K562 (cell line): ENCODE measurements at regions not wholly inside any gene's neighbourhood (a gene's known extent, or its start where the extent isn't known, plus 50 kb on each side); places are given as distances from the start of the nearest gene placed in this dataset.
A peak's percentile ranks its signal among the peaks of the same experiment; 100 is the strongest.

Source experiments
- CBFA2T2 ChIP-seq: fragments of 450-650 bp; conservative IDR thresholded peaks from 2 replicates; pipeline ENCODE4 v1.6.1; 2017; ENCODE audit warnings: mild to moderate bottlenecking
- CHD2 ChIP-seq: IDR thresholded peaks from 2 replicates; pipeline ENCODE4 v1.6.1; 2011; ENCODE audit warnings: low read depth, low read length
- CSDE1 ChIP-seq, 2 experiments: fragments of 450-650 bp; IDR thresholded peaks; 2 replicates each; pipeline ENCODE4 v1.6.1; 2016; ENCODE audit warnings: mild to moderate bottlenecking in 1 of 2
- EHMT2 ChIP-seq: fragments of 450-650 bp; IDR thresholded peaks from 2 replicates; pipeline ENCODE4 v1.6.1; 2018; ENCODE audit warnings: antibody characterized with exemption
- GATAD2A ChIP-seq: fragments of 450-650 bp; IDR thresholded peaks from 2 replicates; pipeline ENCODE4 v1.6.1; 2017
- HMGN3 ChIP-seq: IDR thresholded peaks from 2 replicates; pipeline ENCODE4 v1.6.1; 2011; ENCODE audit warnings: borderline replicate concordance, low read depth, mild to moderate bottlenecking, mixed read lengths, low read length; ENCODE audit not compliant: insufficient read length; ENCODE audit errors: extremely low read depth
- JUND ChIP-seq, 2 experiments: IDR thresholded peaks; 2 replicates in 1 of 2; 3 replicates in 1 of 2; pipeline ENCODE4 v1.6.1; 2011; ENCODE audit warnings: borderline replicate concordance in 2 of 2, low read depth in 2 of 2, low read length in 2 of 2, improper control_type of control experiment in 1 of 2, missing biosample characterization in 1 of 2, missing genetic modification characterization in 1 of 2, missing genetic modification reagents in 1 of 2
- KHSRP ChIP-seq: fragments of 450-650 bp; IDR thresholded peaks from 2 replicates; pipeline ENCODE4 v1.6.1; 2017
- KLF16 ChIP-seq: IDR thresholded peaks from 2 replicates; pipeline ENCODE4 v1.6.1; 2016; ENCODE audit warnings: antibody characterized with exemption
- MTA2 ChIP-seq: fragments of 450-650 bp; IDR thresholded peaks from 2 replicates; pipeline ENCODE4 v1.6.1; 2016; ENCODE audit warnings: low read depth
- RBFOX2 ChIP-seq: fragments of 200-400 bp; formaldehyde crosslinking; IDR thresholded peaks from 2 replicates; pipeline ENCODE4 v1.6.1; 2017; ENCODE audit warnings: low read depth, mild to moderate bottlenecking, low read length, moderate library complexity
- SETDB1 ChIP-seq: IDR thresholded peaks from one replicate; pipeline ENCODE4 v1.6.1; 2012; ENCODE audit warnings: low read length, control low read depth, inconsistent platforms
- SMC3 ChIP-seq: conservative IDR thresholded peaks from 2 replicates; pipeline ENCODE4 v1.6.1; 2011; ENCODE audit warnings: low read depth, low read length, improper control_type of control experiment; ENCODE audit not compliant: insufficient read depth
- SOX6 ChIP-seq: fragments of 450-650 bp; IDR thresholded peaks from 2 replicates; pipeline ENCODE4 v1.6.1; 2014; ENCODE audit warnings: mild to moderate bottlenecking
- SUPT5H ChIP-seq: fragments of 450-650 bp; IDR thresholded peaks from 2 replicates; pipeline ENCODE4 v1.6.1; 2016
- ZFPM2 ChIP-seq: fragments of 250-450 bp; sonication (Bioruptor Pico); IDR thresholded peaks from 2 replicates; pipeline ENCODE4 v1.5.1; 2022; ENCODE audit warnings: mild to moderate bottlenecking
- TF ChIP-seq, protein P1 (sequence below): sonication (generic); formaldehyde crosslinking; IDR thresholded peaks from 2 replicates; pipeline ENCODE4 v1.5.0; 2020; ENCODE audit warnings: missing genetic modification reagents
- TF ChIP-seq, protein P2 (sequence below), 2 experiments: fragments of 200-800 bp in 1 of 2; sonication (Bioruptor generic) in 1 of 2; sonication (generic) in 1 of 2; formaldehyde crosslinking in 1 of 2; IDR thresholded peaks in 1 of 2; conservative IDR thresholded peaks in 1 of 2; 2 replicates each; pipeline versions ENCODE4 v1.5.0 to v1.6.1; 2016 to 2020; ENCODE audit warnings: missing compliant biosample characterization in 1 of 2, missing genetic modification characterization in 1 of 2, missing genetic modification reagents in 1 of 2
- TF ChIP-seq, protein P3 (sequence below): sonication (generic); formaldehyde crosslinking; IDR thresholded peaks from 2 replicates; pipeline ENCODE4 v1.8.0; 2022; ENCODE audit warnings: missing genetic modification reagents, mild to moderate bottlenecking, borderline replicate concordance
- TF ChIP-seq, protein P4 (sequence below), 2 experiments: fragments of 450-650 bp; conservative IDR thresholded peaks; 2 replicates each; pipeline ENCODE4 v1.6.1; 2017; ENCODE audit warnings: mild to moderate bottlenecking in 2 of 2, moderate library complexity in 2 of 2

DNA sequence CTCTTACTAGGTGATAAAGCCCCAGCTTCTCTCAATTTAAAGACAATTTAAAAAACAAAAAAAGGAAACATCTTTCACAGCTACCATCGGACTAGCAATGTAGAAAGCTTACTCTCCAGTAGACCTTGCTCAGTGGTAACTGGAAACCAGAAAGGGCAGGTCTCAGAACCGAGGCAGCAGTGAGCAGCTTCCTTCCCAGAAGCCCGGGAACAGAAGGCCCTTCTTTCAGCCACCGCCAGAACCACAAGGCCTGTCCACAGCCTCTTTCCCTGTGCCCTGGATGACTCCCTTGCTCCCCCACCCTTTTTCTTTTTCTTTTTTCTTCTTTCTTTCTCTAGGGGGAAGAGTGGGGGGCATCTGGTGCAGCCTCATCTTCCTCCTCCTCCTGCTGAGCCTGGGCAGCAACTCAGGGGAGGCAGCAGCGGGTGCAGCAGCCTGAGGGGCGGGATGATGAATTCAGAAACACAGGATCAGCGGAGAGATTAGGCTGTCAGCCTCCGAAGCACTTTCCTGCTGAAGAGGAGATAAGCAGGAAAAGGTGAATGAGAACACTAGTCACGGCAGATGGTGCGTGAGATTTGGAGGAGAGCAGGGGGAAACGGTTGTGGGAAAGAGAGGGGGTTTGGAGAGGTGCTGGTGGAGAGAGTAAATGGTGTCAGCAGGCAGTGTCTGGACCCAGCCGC, 158.5 kb downstream of the ID4 start (continued):
- TF ChIP-seq JUND (IDR thresholded peaks at IDR 0.05; ENCODE audit: borderline replicate concordance, low read depth, low read length) (peak; percentile 71), JUND (tag; IDR thresholded peaks at IDR 0.05; ENCODE audit: borderline replicate concordance, low read depth, low read length) (peak; percentile 28; the same call in 1 of the 3 replicates), SMC3 (no peak), EHMT2 (0 out of 2 replicates have a peak, but pooled peaks have one; percentile 24), CBFA2T2 (peak; percentile 96), MTA2 (peak; percentile 92), SOX6 (peak; percentile 82), KLF16 (peak; percentile 91), KHSRP (peak; percentile 53; the same call in 1 of the 2 replicates), GATAD2A (peak; percentile 85; the same call in 1 of the 2 replicates), SUPT5H (no peak), ZFPM2 (no peak), CSDE1 (IDR thresholded peaks at IDR 0.05) (0 out of 4 replicates have a peak, but pooled peaks of 1 of the 2 experiments have one; percentile 24), CHD2 (no peak), RBFOX2 (peak; percentile 45; the same call in 1 of the 2 replicates), SETDB1 (no peak), HMGN3 (no peak)
- TF ChIP-seq, protein P1, sequence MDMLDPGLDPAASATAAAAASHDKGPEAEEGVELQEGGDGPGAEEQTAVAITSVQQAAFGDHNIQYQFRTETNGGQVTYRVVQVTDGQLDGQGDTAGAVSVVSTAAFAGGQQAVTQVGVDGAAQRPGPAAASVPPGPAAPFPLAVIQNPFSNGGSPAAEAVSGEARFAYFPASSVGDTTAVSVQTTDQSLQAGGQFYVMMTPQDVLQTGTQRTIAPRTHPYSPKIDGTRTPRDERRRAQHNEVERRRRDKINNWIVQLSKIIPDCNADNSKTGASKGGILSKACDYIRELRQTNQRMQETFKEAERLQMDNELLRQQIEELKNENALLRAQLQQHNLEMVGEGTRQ (CRISPR knock-in tag): no peak
- TF ChIP-seq, protein P2, sequence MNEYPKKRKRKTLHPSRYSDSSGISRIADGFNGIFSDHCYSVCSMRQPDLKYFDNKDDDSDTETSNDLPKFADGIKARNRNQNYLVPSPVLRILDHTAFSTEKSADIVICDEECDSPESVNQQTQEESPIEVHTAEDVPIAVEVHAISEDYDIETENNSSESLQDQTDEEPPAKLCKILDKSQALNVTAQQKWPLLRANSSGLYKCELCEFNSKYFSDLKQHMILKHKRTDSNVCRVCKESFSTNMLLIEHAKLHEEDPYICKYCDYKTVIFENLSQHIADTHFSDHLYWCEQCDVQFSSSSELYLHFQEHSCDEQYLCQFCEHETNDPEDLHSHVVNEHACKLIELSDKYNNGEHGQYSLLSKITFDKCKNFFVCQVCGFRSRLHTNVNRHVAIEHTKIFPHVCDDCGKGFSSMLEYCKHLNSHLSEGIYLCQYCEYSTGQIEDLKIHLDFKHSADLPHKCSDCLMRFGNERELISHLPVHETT (CRISPR knock-in tag; conservative IDR thresholded peaks at IDR 0.05 in 1 of 2, IDR thresholded peaks at IDR 0.05 in 1 of 2): no peak
- TF ChIP-seq, protein P3, sequence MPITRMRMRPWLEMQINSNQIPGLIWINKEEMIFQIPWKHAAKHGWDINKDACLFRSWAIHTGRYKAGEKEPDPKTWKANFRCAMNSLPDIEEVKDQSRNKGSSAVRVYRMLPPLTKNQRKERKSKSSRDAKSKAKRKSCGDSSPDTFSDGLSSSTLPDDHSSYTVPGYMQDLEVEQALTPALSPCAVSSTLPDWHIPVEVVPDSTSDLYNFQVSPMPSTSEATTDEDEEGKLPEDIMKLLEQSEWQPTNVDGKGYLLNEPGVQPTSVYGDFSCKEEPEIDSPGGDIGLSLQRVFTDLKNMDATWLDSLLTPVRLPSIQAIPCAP (CRISPR knock-in tag): no peak
- TF ChIP-seq, protein P4, sequence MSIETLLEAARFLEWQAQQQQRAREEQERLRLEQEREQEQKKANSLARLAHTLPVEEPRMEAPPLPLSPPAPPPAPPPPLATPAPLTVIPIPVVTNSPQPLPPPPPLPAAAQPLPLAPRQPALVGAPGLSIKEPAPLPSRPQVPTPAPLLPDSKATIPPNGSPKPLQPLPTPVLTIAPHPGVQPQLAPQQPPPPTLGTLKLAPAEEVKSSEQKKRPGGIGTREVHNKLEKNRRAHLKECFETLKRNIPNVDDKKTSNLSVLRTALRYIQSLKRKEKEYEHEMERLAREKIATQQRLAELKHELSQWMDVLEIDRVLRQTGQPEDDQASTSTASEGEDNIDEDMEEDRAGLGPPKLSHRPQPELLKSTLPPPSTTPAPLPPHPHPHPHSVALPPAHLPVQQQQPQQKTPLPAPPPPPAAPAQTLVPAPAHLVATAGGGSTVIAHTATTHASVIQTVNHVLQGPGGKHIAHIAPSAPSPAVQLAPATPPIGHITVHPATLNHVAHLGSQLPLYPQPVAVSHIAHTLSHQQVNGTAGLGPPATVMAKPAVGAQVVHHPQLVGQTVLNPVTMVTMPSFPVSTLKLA (conservative IDR thresholded peaks at IDR 0.05): peak in 1 of 2 experiments; percentile 47; a peak in 1 of 4 replicates
